Tibial nerve (tissue), 3 donors: ENCODE measurements at regions not wholly inside any gene's neighbourhood (a gene's known extent, or its start where the extent isn't known, plus 50 kb on each side); places are given as distances from the start of the nearest gene placed in this dataset.

Experiments used
- CTCF ChIP-seq, 5 experiments: fragments of 200-600 bp in 3 of 5; fragments of 450-650 bp in 2 of 5; sonication (generic) in 3 of 5; IDR thresholded peaks; one replicate each; pipeline ENCODE4 v1.5.1; 2016 to 2019; ENCODE audit warnings: antibody characterized with exemption in 5 of 5, mild to moderate bottlenecking in 3 of 5, moderate library complexity in 2 of 5
- POLR2A ChIP-seq, 2 donors: fragments of 450-650 bp; IDR thresholded peaks; one replicate each; pipeline ENCODE4 v1.6.1; 2017; ENCODE audit warnings: antibody characterized with exemption in 2 of 2, mild to moderate bottlenecking in 2 of 2, moderate library complexity in 2 of 2

- TF ChIP-seq CTCF (IDR thresholded peaks at IDR 0.05), result no peak
- TF ChIP-seq POLR2A (IDR thresholded peaks at IDR 0.05), result no peak
Observed at GRCh38 chr2:78739282-78739681, 286.2 kb upstream of the REG3G start.
